ENCODE measurements at regions not wholly inside any gene's neighbourhood (a gene's known extent, or its start where the extent isn't known, plus 50 kb on each side); places are given as distances from the start of the nearest gene placed in this dataset.

DNA sequence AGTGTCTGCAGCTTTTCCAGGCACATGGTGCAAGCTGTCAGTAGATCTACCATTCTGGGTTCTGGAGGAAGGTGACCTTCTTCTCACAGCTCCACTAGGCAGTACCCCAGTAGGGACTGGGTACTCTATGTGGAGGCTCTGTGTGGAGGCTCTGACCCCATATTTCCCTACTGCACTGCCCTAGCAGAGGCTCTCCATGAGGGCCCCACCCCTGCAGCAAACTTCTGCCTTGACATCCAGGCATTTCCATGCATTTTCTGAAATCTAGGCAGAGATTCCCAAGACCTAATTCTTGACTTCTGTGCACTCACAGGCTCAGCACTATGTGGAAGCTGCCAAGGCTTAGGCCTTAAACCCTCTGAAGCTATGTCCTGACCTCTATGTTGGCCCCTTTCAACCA, 1060.0 kb downstream of the NAALADL2 start:
- no peak for TF ChIP-seq EZH2 (IDR thresholded peaks at IDR 0.05)
- no peak for TF ChIP-seq POLR2AphosphoS5 (IDR thresholded peaks at IDR 0.05; ENCODE audit: borderline replicate concordance, low read depth, low read length)
- no peak for TF ChIP-seq FOXP2 (optimal IDR thresholded peaks at IDR 0.05; ENCODE audit: control extremely low read depth, extremely low read length, insufficient read depth)
